ENCODE measurements at regions not wholly inside any gene's neighbourhood (a gene's known extent, or its start where the extent isn't known, plus 50 kb on each side); places are given as distances from the start of the nearest gene placed in this dataset.

GRCh38 chr3:193048127-193048526 is 130.5 kb upstream of the MB21D2 start:
- no peak for TF ChIP-seq CTCF (conservative IDR thresholded peaks at IDR 0.05)
- H3K27ac ChIP-seq, result no peak overlapping the region

GRCh38 chr3:193049935-193050334 is 132.3 kb upstream of the MB21D2 start:
- TF ChIP-seq CTCF (conservative IDR thresholded peaks at IDR 0.05), result no peak
- H3K27ac ChIP-seq, result no peak overlapping the region

- no peak overlapping the region for H3K27ac ChIP-seq
- no peak for TF ChIP-seq CTCF (conservative IDR thresholded peaks at IDR 0.05)
These were observed 133.7 kb upstream of the MB21D2 start for GRCh38 chr3:193051314-193051713.

GRCh38 chr3:193052354-193053045 is 134.8 kb upstream of the MB21D2 start:
- no peak for TF ChIP-seq CTCF (conservative IDR thresholded peaks at IDR 0.05)
- H3K27ac ChIP-seq, result no peak overlapping the region

- TF ChIP-seq CTCF (conservative IDR thresholded peaks at IDR 0.05), result no peak
- no peak overlapping the region for H3K27ac ChIP-seq
These were observed 135.4 kb upstream of the MB21D2 start for GRCh38 chr3:193053046-193053435.

- H3K27ac ChIP-seq, result no peak overlapping the region
- no peak for TF ChIP-seq CTCF (conservative IDR thresholded peaks at IDR 0.05)
These were observed 137.7 kb upstream of the MB21D2 start for GRCh38 chr3:193055352-193055751.

GRCh38 chr3:193057616-193058015 is 140.0 kb upstream of the MB21D2 start:
- TF ChIP-seq CTCF (conservative IDR thresholded peaks at IDR 0.05), result no peak
- no peak overlapping the region for H3K27ac ChIP-seq
